HL-60 (cell line): ENCODE measurements at regions not wholly inside any gene's neighbourhood (a gene's known extent, or its start where the extent isn't known, plus 50 kb on each side); places are given as distances from the start of the nearest gene placed in this dataset.

Source experiments
- DNase-seq, 2 experiments: peaks; one replicate each; pipeline ENCODE4 v3.0.0-alpha.2; 2010 to 2020; ENCODE audit warnings: low read depth in 1 of 2, low spot score in 1 of 2
- H3K27ac ChIP-seq: fragments of 250-450 bp; sonication (Bioruptor Pico); replicated peaks from 2 replicates; pipeline ENCODE4 v1.5.1; 2020; ENCODE audit warnings: mild to moderate bottlenecking, moderate library complexity
- H3K27me3 ChIP-seq: fragments of 250-450 bp; sonication (Bioruptor Pico); 2 replicates; pipeline ENCODE4 v1.5.1; 2021; ENCODE audit warnings: mild to moderate bottlenecking, moderate library complexity; ENCODE audit not compliant: insufficient read depth, poor library complexity, severe bottlenecking
- H3K4me3 ChIP-seq: replicated peaks from 2 replicates; pipeline ENCODE4 v1.5.1; 2011; ENCODE audit warnings: mild to moderate bottlenecking, control low read depth, low read length; ENCODE audit not compliant: insufficient read depth
- CTCF ChIP-seq: IDR thresholded peaks from one replicate; pipeline ENCODE4 v1.5.1; 2011; ENCODE audit warnings: low read length, control low read depth, inconsistent platforms; ENCODE audit not compliant: insufficient read depth
- GABPA ChIP-seq: IDR thresholded peaks from 2 replicates; pipeline ENCODE4 v1.6.1; 2012; ENCODE audit warnings: low read depth
- POLR2AphosphoS5 ChIP-seq: IDR thresholded peaks from 2 replicates; pipeline ENCODE4 v1.6.1; 2012; ENCODE audit warnings: low read depth
- REST ChIP-seq: IDR thresholded peaks from 2 replicates; pipeline ENCODE4 v1.6.1; 2012; ENCODE audit warnings: low read depth; ENCODE audit not compliant: insufficient replicate concordance
- SPI1 ChIP-seq: IDR thresholded peaks from 2 replicates; pipeline ENCODE4 v1.6.1; 2012; ENCODE audit warnings: low read depth, mild to moderate bottlenecking, borderline replicate concordance

- TF ChIP-seq POLR2AphosphoS5 (no peak), REST (no peak), CTCF (no peak), SPI1 (no peak), GABPA (no peak)
- no peak for DNase-seq
- Histone ChIP-seq H3K27ac (no peak overlapping the region), H3K4me3 (no peak overlapping the region), H3K27me3 (no peaks in the 10 kb centered on the region)
These were observed 53.8 kb upstream of the BOC start for GRCh38 chr3:113157408-113158030.

GRCh38 chr3:113158171-113158570 is 53.2 kb upstream of the BOC start:
- no peak overlapping the region for H3K27ac ChIP-seq
- DNase-seq, result no peak
- H3K27me3 ChIP-seq, result no peaks in the 10 kb centered on the region
- H3K4me3 ChIP-seq, result no peak overlapping the region
- TF ChIP-seq REST (no peak), CTCF (no peak), SPI1 (no peak), GABPA (no peak), POLR2AphosphoS5 (no peak)
